ENCODE measurements at regions not wholly inside any gene's neighbourhood (a gene's known extent, or its start where the extent isn't known, plus 50 kb on each side); places are given as distances from the start of the nearest gene placed in this dataset.

DNA sequence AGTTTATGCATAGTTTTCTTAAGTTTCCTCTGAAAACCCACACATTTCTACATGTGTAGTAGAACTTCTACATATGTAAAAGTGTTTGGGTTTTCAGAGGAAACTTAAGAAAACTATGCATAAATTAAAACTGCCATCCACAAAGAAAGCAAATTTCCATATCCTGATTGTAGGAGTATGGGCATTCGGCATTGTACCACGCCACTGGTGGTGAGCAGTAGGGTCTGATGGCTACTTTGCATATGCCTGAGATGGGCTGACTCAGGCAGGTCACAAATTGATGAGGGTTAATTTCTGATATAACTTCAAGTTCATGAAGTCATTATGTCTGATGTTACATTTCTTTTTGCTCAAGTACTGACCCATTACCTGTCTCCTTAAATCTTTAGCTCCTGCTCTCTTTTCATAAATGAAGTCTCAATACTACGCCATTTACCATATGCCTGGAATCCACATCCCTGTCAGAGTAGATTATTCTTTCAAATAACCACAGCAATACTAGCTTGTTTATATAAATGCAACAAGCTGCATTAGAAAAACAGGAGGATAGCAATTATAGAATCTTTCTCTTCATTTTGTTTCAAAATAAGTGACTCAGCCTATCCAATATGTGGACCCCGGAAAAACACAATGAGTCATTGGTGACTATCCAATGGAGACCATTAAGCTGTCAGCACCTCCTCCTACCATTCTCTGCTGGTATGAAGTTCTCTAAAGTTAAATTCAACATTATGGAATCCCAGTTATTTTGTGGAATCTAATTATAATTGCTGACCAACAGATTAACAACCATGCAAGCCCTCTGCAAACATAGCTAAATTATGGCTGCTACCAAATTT lies 355.2 kb upstream of the UBE2E3 start:
- TF ChIP-seq, protein P1, sequence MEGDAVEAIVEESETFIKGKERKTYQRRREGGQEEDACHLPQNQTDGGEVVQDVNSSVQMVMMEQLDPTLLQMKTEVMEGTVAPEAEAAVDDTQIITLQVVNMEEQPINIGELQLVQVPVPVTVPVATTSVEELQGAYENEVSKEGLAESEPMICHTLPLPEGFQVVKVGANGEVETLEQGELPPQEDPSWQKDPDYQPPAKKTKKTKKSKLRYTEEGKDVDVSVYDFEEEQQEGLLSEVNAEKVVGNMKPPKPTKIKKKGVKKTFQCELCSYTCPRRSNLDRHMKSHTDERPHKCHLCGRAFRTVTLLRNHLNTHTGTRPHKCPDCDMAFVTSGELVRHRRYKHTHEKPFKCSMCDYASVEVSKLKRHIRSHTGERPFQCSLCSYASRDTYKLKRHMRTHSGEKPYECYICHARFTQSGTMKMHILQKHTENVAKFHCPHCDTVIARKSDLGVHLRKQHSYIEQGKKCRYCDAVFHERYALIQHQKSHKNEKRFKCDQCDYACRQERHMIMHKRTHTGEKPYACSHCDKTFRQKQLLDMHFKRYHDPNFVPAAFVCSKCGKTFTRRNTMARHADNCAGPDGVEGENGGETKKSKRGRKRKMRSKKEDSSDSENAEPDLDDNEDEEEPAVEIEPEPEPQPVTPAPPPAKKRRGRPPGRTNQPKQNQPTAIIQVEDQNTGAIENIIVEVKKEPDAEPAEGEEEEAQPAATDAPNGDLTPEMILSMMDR (IDR thresholded peaks at IDR 0.05), result no peak
- TF ChIP-seq POLR2A (IDR thresholded peaks at IDR 0.05), result no peak

All from lower leg skin (tissue), 3 donors.